ENCODE measurements at regions not wholly inside any gene's neighbourhood (a gene's known extent, or its start where the extent isn't known, plus 50 kb on each side); places are given as distances from the start of the nearest gene placed in this dataset.

DNA sequence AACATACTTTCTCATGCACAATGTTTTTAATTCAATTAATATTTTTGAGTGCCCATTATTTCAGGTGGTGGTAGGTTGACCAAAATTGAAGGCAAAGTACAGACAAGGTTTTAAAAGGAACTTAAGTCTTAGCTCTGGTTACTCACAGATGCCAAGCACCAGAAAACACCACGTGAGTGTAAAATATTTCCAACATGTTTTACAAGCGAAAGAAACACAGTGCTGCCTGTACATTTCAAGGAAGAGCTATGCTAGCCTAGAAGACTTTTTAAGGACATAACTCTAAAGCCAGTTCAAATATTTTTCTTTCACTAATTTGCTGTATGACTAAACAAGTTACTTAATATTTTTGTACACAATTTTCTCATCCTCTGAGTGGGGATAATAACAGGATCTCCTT, 736.4 kb upstream of the GOT2 start (continued):
- TF ChIP-seq, protein P1, sequence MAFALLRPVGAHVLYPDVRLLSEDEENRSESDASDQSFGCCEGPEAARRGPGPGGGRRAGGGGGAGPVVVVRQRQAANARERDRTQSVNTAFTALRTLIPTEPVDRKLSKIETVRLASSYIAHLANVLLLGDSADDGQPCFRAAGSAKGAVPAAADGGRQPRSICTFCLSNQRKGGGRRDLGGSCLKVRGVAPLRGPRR (CRISPR knock-in tag; IDR thresholded peaks at IDR 0.05) = no peak
- TF ChIP-seq ZBTB1 (CRISPR knock-in tag; IDR thresholded peaks at IDR 0.05; ENCODE audit: borderline replicate concordance, low read depth) (no peak), OTX1 (CRISPR knock-in tag; IDR thresholded peaks at IDR 0.05) (no peak), ZBTB7A (IDR thresholded peaks at IDR 0.05; ENCODE audit: borderline replicate concordance, control insufficient read depth, low read depth, low read length) (no peak), ZC3H8 (IDR thresholded peaks at IDR 0.05) (no peak), NFRKB (IDR thresholded peaks at IDR 0.05; ENCODE audit: low read depth) (no peak), ZFP1 (CRISPR knock-in tag; IDR thresholded peaks at IDR 0.05) (no peak), ZNF324 (CRISPR knock-in tag; IDR thresholded peaks at IDR 0.05) (no peak), SMARCA5 (IDR thresholded peaks at IDR 0.05) (no peak), NCOA1 (IDR thresholded peaks at IDR 0.05; ENCODE audit: low read depth) (no peak), TCFL5 (CRISPR knock-in tag; conservative IDR thresholded peaks at IDR 0.05) (no peak)
- TF ChIP-seq, protein P2, sequence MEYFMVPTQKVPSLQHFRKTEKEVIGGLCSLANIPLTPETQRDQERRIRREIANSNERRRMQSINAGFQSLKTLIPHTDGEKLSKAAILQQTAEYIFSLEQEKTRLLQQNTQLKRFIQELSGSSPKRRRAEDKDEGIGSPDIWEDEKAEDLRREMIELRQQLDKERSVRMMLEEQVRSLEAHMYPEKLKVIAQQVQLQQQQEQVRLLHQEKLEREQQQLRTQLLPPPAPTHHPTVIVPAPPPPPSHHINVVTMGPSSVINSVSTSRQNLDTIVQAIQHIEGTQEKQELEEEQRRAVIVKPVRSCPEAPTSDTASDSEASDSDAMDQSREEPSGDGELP (CRISPR knock-in tag; IDR thresholded peaks at IDR 0.05; ENCODE audit: borderline replicate concordance) = no peak
- TF ChIP-seq, protein P3, sequence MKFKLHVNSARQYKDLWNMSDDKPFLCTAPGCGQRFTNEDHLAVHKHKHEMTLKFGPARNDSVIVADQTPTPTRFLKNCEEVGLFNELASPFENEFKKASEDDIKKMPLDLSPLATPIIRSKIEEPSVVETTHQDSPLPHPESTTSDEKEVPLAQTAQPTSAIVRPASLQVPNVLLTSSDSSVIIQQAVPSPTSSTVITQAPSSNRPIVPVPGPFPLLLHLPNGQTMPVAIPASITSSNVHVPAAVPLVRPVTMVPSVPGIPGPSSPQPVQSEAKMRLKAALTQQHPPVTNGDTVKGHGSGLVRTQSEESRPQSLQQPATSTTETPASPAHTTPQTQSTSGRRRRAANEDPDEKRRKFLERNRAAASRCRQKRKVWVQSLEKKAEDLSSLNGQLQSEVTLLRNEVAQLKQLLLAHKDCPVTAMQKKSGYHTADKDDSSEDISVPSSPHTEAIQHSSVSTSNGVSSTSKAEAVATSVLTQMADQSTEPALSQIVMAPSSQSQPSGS (CRISPR knock-in tag; IDR thresholded peaks at IDR 0.05) = no peak
